MCF 10A (cell line): ENCODE measurements at regions not wholly inside any gene's neighbourhood (a gene's known extent, or its start where the extent isn't known, plus 50 kb on each side); places are given as distances from the start of the nearest gene placed in this dataset.
A peak's percentile ranks its signal among the peaks of the same experiment; 100 is the strongest.
"Not testable (repeated sequence)": the region's sequence is repeated elsewhere in the genome, so short reads cannot be mapped to it uniquely, and the experiment has no call there.

Experiments used
- BruUV-seq: library from RNA; stranded (reverse); fragments of 400-500 nt; replicated peaks from 2 replicates; lab custom pipeline; 2021; lab: Mats Ljungman, UMichigan
- CTCF ChIA-PET: fragments of 300-600 bp; sonication (Branson Sonifier 250); formaldehyde crosslinking; extraction: SDS; loops from one replicate; lab custom pipeline; 2021; ENCODE audit warnings: antibody characterized with exemption, inconsistent platforms; lab: Yijun Ruan, JAX
- POLR2A ChIA-PET: fragments of 300-600, 350-650 bp; sonication (Branson Sonifier 250); formaldehyde crosslinking; extraction: SDS; loops from one replicate; lab custom pipeline; 2020; ENCODE audit warnings: antibody characterized with exemption, inconsistent platforms; lab: Yijun Ruan, JAX
- DNase-seq: peaks from one replicate; pipeline ENCODE4 v3.0.0-alpha.2; 2018; ENCODE audit not compliant: unreplicated experiment
- H3K27ac Mint-ChIP-seq: one replicate; pipeline ENCODE4 v1.8.0; 2022; ENCODE audit warnings: mild to moderate bottlenecking, low read depth, mixed read lengths; ENCODE audit not compliant: unreplicated experiment
- H3K27me3 Mint-ChIP-seq: one replicate; pipeline ENCODE4 v1.8.0; 2022; ENCODE audit warnings: mixed read lengths; ENCODE audit not compliant: insufficient read depth, unreplicated experiment
- H3K36me3 Mint-ChIP-seq: one replicate; pipeline ENCODE4 v1.8.0; 2022; ENCODE audit warnings: mild to moderate bottlenecking, moderate library complexity, mixed read lengths; ENCODE audit not compliant: insufficient read depth, unreplicated experiment
- H3K4me1 Mint-ChIP-seq: one replicate; pipeline ENCODE4 v1.8.0; 2022; ENCODE audit warnings: mixed read lengths; ENCODE audit not compliant: insufficient read depth, unreplicated experiment
- H3K4me3 Mint-ChIP-seq: one replicate; pipeline ENCODE4 v1.8.0; 2022; ENCODE audit warnings: mild to moderate bottlenecking, moderate library complexity, mixed read lengths; ENCODE audit not compliant: unreplicated experiment
- H3K9me3 Mint-ChIP-seq: one replicate; pipeline ENCODE4 v1.8.0; 2022; ENCODE audit warnings: mixed read lengths; ENCODE audit not compliant: unreplicated experiment
- CTCF ChIP-seq: fragments of 200-600 bp; IDR thresholded peaks from one replicate; pipeline ENCODE4 v1.8.0; 2022; ENCODE audit warnings: antibody characterized with exemption, mild to moderate bottlenecking; ENCODE audit not compliant: unreplicated experiment
- intact Hi-C: fragments of 100-400 bp; cut with micrococcal nuclease; formaldehyde crosslinking; loops from 2 replicates; pipeline ENCODE4 v1.14.1; 2022

GRCh38 chr17:56000411-56000810 is 152.9 kb upstream of the ANKFN1 start:
- no peak overlapping the region for H3K27ac Mint-ChIP-seq

GRCh38 chr17:56002656-56003055 is 150.6 kb upstream of the ANKFN1 start:
- CTCF ChIA-PET, intact Hi-C loops, H3K27ac Mint-ChIP-seq, H3K27me3 Mint-ChIP-seq, H3K9me3 Mint-ChIP-seq, H3K4me1 Mint-ChIP-seq, POLR2A ChIA-PET, BruUV-seq, H3K36me3 Mint-ChIP-seq, DNase-seq, H3K4me3 Mint-ChIP-seq: not testable (repeated sequence)

More at GRCh38 chr17:56000411-56000810, 152.9 kb upstream of the ANKFN1 start:
- intact Hi-C loops, result no loop called here
- Mint-ChIP-seq H3K4me3 (no peak overlapping the region), H3K4me1 (no peaks in the 10 kb centered on the region), H3K9me3 (peaks cover 8% of the 10 kb centered on the region), H3K27me3 (no peaks in the 10 kb centered on the region), H3K36me3 (no peaks in the 10 kb centered on the region)
- no peak for DNase-seq
- CTCF ChIA-PET, result no interaction called here
- POLR2A ChIA-PET, result no interaction called here
- BruUV-seq, result no TSS peak
- TF ChIP-seq CTCF, result no peak

GRCh38 chr17:56009795-56010651 is 143.3 kb upstream of the ANKFN1 start:
- ChIA-PET POLR2A (no interaction called here), CTCF (interaction anchor here (0.8 kb wide), 1 partner anchor 12 kb away, joined by 5 read pairs; no protein-coding TSS in a partner anchor)
- Mint-ChIP-seq H3K27ac (no peak overlapping the region), H3K4me1 (no peaks in the 10 kb centered on the region), H3K9me3 (no peaks in the 10 kb centered on the region), H3K27me3 (no peaks in the 10 kb centered on the region), H3K36me3 (no peaks in the 10 kb centered on the region), H3K4me3 (no peak overlapping the region)
- TF ChIP-seq CTCF, result no peak
- DNase-seq, result peak; percentile 33
- intact Hi-C loops, result no loop called here
- BruUV-seq, result no TSS peak

- ChIA-PET POLR2A (no interaction called here), CTCF (no interaction called here)
- no TSS peak for BruUV-seq
Observed at GRCh38 chr17:56011406-56012131, 141.7 kb upstream of the ANKFN1 start.

More at GRCh38 chr17:56011406-56012131, 141.7 kb upstream of the ANKFN1 start:
- H3K27ac Mint-ChIP-seq, result no peak overlapping the region
- H3K4me3 Mint-ChIP-seq, result no peak overlapping the region
- H3K9me3 Mint-ChIP-seq, result no peaks in the 10 kb centered on the region
- no peaks in the 10 kb centered on the region for H3K4me1 Mint-ChIP-seq
- peaks cover 10% of the 10 kb centered on the region for H3K27me3 Mint-ChIP-seq
- TF ChIP-seq CTCF, result no peak
- no peak for DNase-seq
- no peaks in the 10 kb centered on the region for H3K36me3 Mint-ChIP-seq
- intact Hi-C loops, result no loop called here
